ENCODE measurements at regions not wholly inside any gene's neighbourhood (a gene's known extent, or its start where the extent isn't known, plus 50 kb on each side); places are given as distances from the start of the nearest gene placed in this dataset.

GRCh38 chr4:17195461-17196275 lies 297.2 kb upstream of the LDB2 start:
- no peak for DNase-seq
- in situ Hi-C loops (cut with MboI; ENCODE audit: low pct_unique_long_range_greater_than_20kb, low sequenced_read_pairs): no loop called here

- in situ Hi-C loops (cut with MboI; ENCODE audit: low pct_unique_long_range_greater_than_20kb, low sequenced_read_pairs): no loop called here
- no peak for DNase-seq
Observed at GRCh38 chr4:17194586-17194985, 296.1 kb upstream of the LDB2 start.

- in situ Hi-C loops (cut with MboI; ENCODE audit: low pct_unique_long_range_greater_than_20kb, low sequenced_read_pairs): no loop called here
- DNase-seq: no peak
Observed at GRCh38 chr4:17189759-17190158, 291.3 kb upstream of the LDB2 start.

GRCh38 chr4:17189401-17189720 lies 290.9 kb upstream of the LDB2 start:
- DNase-seq: no peak
- in situ Hi-C loops (cut with MboI; ENCODE audit: low pct_unique_long_range_greater_than_20kb, low sequenced_read_pairs): no loop called here

- no peak for DNase-seq
- in situ Hi-C loops (cut with MboI; ENCODE audit: low pct_unique_long_range_greater_than_20kb, low sequenced_read_pairs): no loop called here
Observed at GRCh38 chr4:17188547-17189400, 290.3 kb upstream of the LDB2 start.

GRCh38 chr4:17188125-17188524 lies 289.7 kb upstream of the LDB2 start:
- DNase-seq: no peak
- in situ Hi-C loops (cut with MboI; ENCODE audit: low pct_unique_long_range_greater_than_20kb, low sequenced_read_pairs): no loop called here

- no peak for DNase-seq
- in situ Hi-C loops (cut with MboI; ENCODE audit: low pct_unique_long_range_greater_than_20kb, low sequenced_read_pairs): no loop called here
Observed at GRCh38 chr4:17187003-17187402, 288.6 kb upstream of the LDB2 start.

GRCh38 chr4:17182888-17183287 lies 284.4 kb upstream of the LDB2 start:
- in situ Hi-C loops (cut with MboI; ENCODE audit: low pct_unique_long_range_greater_than_20kb, low sequenced_read_pairs): no loop called here
- DNase-seq: no peak

- in situ Hi-C loops (cut with MboI; ENCODE audit: low pct_unique_long_range_greater_than_20kb, low sequenced_read_pairs): no loop called here
- DNase-seq: no peak
Observed at GRCh38 chr4:17174751-17175150, 276.3 kb upstream of the LDB2 start.

- in situ Hi-C loops (cut with MboI; ENCODE audit: low pct_unique_long_range_greater_than_20kb, low sequenced_read_pairs): no loop called here
- no peak for DNase-seq
Observed at GRCh38 chr4:17173300-17173699, 274.9 kb upstream of the LDB2 start.

- in situ Hi-C loops (cut with MboI; ENCODE audit: low pct_unique_long_range_greater_than_20kb, low sequenced_read_pairs): no loop called here
- no peak for DNase-seq
Observed at GRCh38 chr4:17170131-17170530, 271.7 kb upstream of the LDB2 start.

GRCh38 chr4:17169699-17170098 lies 271.3 kb upstream of the LDB2 start:
- DNase-seq: no peak

GRCh38 chr4:17168571-17168970 lies 270.1 kb upstream of the LDB2 start:
- in situ Hi-C loops (cut with MboI; ENCODE audit: low pct_unique_long_range_greater_than_20kb, low sequenced_read_pairs): no loop called here
- no peak for DNase-seq

More at GRCh38 chr4:17169699-17170098, 271.3 kb upstream of the LDB2 start:
- in situ Hi-C loops (cut with MboI; ENCODE audit: low pct_unique_long_range_greater_than_20kb, low sequenced_read_pairs): no loop called here

- in situ Hi-C loops (cut with MboI; ENCODE audit: low pct_unique_long_range_greater_than_20kb, low sequenced_read_pairs): no loop called here
- DNase-seq: no peak
Observed at GRCh38 chr4:17166954-17167353, 268.5 kb upstream of the LDB2 start.

GRCh38 chr4:17165286-17165685 lies 266.8 kb upstream of the LDB2 start:
- no peak for DNase-seq
- in situ Hi-C loops (cut with MboI; ENCODE audit: low pct_unique_long_range_greater_than_20kb, low sequenced_read_pairs): no loop called here

GRCh38 chr4:17164666-17165065 lies 266.2 kb upstream of the LDB2 start:
- DNase-seq: no peak
- in situ Hi-C loops (cut with MboI; ENCODE audit: low pct_unique_long_range_greater_than_20kb, low sequenced_read_pairs): no loop called here

- in situ Hi-C loops (cut with MboI; ENCODE audit: low pct_unique_long_range_greater_than_20kb, low sequenced_read_pairs): no loop called here
- DNase-seq: no peak
Observed at GRCh38 chr4:17163156-17163771, 264.8 kb upstream of the LDB2 start.

- in situ Hi-C loops (cut with MboI; ENCODE audit: low pct_unique_long_range_greater_than_20kb, low sequenced_read_pairs): no loop called here
Observed at GRCh38 chr4:17157304-17157703, 258.9 kb upstream of the LDB2 start.

GRCh38 chr4:17155486-17155885 lies 257.0 kb upstream of the LDB2 start:
- in situ Hi-C loops (cut with MboI; ENCODE audit: low pct_unique_long_range_greater_than_20kb, low sequenced_read_pairs): no loop called here
- DNase-seq: no peak

More at GRCh38 chr4:17157304-17157703, 258.9 kb upstream of the LDB2 start:
- no peak for DNase-seq

- in situ Hi-C loops (cut with MboI; ENCODE audit: low pct_unique_long_range_greater_than_20kb, low sequenced_read_pairs): no loop called here
- DNase-seq: no peak
Observed at GRCh38 chr4:17153572-17153971, 255.1 kb upstream of the LDB2 start.
